AG04450 (cell line): ENCODE measurements at regions not wholly inside any gene's neighbourhood (a gene's known extent, or its start where the extent isn't known, plus 50 kb on each side); places are given as distances from the start of the nearest gene placed in this dataset.

Experiments used
- CTCF ChIA-PET: fragments of 300-600, 350-600 bp; formaldehyde crosslinking; extraction: SDS; loops from one replicate; lab custom pipeline; 2022; ENCODE audit warnings: antibody characterized with exemption, inconsistent platforms; lab: Charles Lee
- POLR2A ChIA-PET: fragments of 350-600 bp; formaldehyde crosslinking; extraction: SDS; loops from one replicate; lab custom pipeline; 2021; ENCODE audit warnings: antibody characterized with exemption, inconsistent platforms; lab: Yijun Ruan, JAX
- DNase-seq: peaks from one replicate; pipeline ENCODE4 v3.0.0-alpha.2; 2011; ENCODE audit warnings: low read depth, low spot score
- H3K27ac ChIP-seq: one replicate; pipeline ENCODE4 v1.5.1; 2012; ENCODE audit warnings: low read depth, low read length, control low read depth
- H3K27me3 ChIP-seq: one replicate; pipeline ENCODE4 v1.6.0; 2012; ENCODE audit warnings: low read length; ENCODE audit not compliant: control insufficient read depth, insufficient read depth
- H3K4me3 ChIP-seq: 2 replicates; pipeline ENCODE4 v1.5.1; 2011; ENCODE audit warnings: mild to moderate bottlenecking, low read depth, low read length, control low read depth
- H3K9me3 ChIP-seq: 2 replicates; pipeline ENCODE4 v1.5.1; 2012; ENCODE audit warnings: low read length; ENCODE audit not compliant: control insufficient read depth, insufficient read depth
- CTCF ChIP-seq: IDR thresholded peaks from 2 replicates; pipeline ENCODE4 v1.5.1; 2011; ENCODE audit warnings: low read depth, low read length, control low read depth, inconsistent platforms

DNA sequence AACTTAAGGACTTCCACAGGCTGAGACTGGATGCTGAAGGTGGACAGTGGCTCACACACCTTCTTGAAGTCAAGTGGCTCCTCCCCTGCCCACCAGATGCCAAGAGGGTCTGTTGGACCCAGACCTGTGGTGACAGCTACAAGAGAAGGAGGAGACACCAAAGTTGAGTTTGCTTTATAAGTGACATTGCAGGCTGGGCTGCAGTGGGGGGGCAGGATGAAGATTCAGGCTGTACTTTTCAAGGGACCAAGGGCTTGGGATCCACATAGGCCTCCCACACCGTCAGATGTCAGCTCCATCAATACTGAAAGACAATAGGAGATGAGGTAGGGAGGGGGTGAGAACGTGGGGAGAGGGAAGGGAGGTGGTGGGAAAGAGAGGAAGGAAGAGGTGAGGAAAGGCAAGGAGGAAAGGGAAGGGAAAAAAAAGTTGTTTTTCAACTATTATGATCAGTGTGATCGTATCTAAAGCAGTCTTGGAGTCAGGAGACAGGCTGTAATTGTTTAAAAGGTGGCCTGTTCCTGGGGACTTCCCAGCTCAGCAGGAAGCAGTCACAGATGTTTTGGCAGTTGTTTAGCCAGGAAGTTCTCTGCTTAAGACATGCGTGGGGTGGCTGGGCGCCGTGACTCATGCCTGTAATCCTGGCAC lies 84.1 kb upstream of the RESF1 start:
- no peak for TF ChIP-seq CTCF
- CTCF ChIA-PET, result interaction anchor here (1.0 kb wide), 1 partner anchor 185 kb away, joined by 5 read pairs; no protein-coding TSS in a partner anchor
- POLR2A ChIA-PET, result no interaction called here
- no peak overlapping the region for H3K27ac ChIP-seq
- peak; percentile 8 for DNase-seq
- no peaks in the 10 kb centered on the region; the same call in 1 of the 2 replicates for H3K9me3 ChIP-seq
- no peaks in the 10 kb centered on the region for H3K27me3 ChIP-seq
- no peak overlapping the region for H3K4me3 ChIP-seq

DNA sequence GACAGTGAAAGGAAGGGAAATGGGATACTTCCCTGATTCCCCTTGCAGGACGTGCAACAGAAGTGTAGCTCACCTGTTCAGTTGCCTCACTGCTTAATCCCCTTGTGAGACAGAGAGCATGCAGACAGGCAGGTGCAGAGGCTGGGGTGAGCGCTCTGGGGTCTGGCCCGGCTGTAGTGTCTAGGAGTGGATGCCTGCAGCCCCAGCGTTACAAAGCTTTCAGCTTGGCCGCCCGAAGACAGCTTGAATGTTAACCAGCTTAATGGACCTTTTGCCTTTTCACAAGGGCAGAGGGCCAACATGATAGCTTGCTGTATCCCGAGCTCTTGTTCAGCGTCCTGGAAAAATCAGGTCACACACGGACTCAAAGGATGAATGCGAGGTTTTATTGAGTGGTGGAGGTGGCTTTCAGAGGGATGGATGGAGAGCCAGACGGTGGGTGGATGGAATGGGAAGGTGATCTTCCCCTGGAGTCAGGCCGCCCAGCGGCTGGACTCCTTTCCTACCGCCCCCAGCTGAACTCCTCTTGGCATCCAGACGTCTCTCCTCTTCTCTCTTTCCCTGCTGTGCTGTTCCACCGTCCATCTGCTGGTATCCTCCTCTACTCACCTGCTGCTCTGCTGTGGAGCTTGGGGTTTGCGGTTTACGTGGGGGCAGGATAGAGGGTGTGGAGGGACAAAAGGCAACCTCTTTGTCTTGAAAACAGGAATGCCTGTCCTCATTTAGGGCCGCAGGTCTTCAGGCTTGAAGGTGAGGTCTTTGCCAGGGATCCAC lies 86.2 kb upstream of the RESF1 start:
- Histone ChIP-seq H3K27ac (no peak overlapping the region), H3K4me3 (no peak overlapping the region), H3K27me3 (no peaks in the 10 kb centered on the region), H3K9me3 (no peaks in the 10 kb centered on the region; the same call in 1 of the 2 replicates)
- ChIA-PET CTCF (interaction anchor here (0.5 kb wide), 1 partner anchor 235 kb away, joined by 3 read pairs; no protein-coding TSS in a partner anchor), POLR2A (no interaction called here)
- TF ChIP-seq CTCF, result no peak
- no peak for DNase-seq

- H3K9me3 ChIP-seq, result no peaks in the 10 kb centered on the region; the same call in 1 of the 2 replicates
- H3K27ac ChIP-seq, result no peak overlapping the region
- DNase-seq, result no peak
- no peak overlapping the region for H3K4me3 ChIP-seq
- no peak for TF ChIP-seq CTCF
- ChIA-PET POLR2A (no interaction called here), CTCF (interaction anchor here (0.6 kb wide), 1 partner anchor 496 kb away, joined by 4 read pairs; no protein-coding TSS in a partner anchor)
- H3K27me3 ChIP-seq, result no peaks in the 10 kb centered on the region
Measured at GRCh38 chr12:31869972-31870371, 89.2 kb upstream of the RESF1 start.

DNA sequence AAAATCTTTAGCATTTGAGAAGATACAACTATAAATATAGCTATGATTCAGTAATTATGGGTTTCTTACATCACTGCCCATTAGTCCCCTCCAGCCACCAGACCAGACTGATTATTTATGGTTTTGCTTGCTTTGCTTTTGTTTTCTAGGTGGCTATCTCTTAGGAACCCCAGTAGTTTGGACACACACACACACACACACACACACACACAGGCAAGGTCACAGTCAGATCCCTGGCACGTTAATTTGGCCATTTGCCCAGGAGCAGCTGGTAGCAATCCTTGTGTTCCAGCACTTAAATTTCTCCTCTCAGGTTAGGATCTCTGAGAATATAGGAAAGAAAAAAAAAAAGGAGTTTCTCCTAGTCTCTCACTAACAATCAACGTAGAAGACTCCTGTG lies 90.2 kb upstream of the RESF1 start:
- Histone ChIP-seq H3K4me3 (no peak overlapping the region), H3K27me3 (no peaks in the 10 kb centered on the region), H3K9me3 (no peaks in the 10 kb centered on the region; the same call in 1 of the 2 replicates), H3K27ac (no peak overlapping the region)
- POLR2A ChIA-PET, result no interaction called here
- DNase-seq, result no peak
- TF ChIP-seq CTCF, result no peak
- CTCF ChIA-PET, result no interaction called here

- CTCF ChIA-PET, result no interaction called here
- POLR2A ChIA-PET, result no interaction called here
Measured at GRCh38 chr12:31867292-31867691, 91.9 kb upstream of the RESF1 start.

More at GRCh38 chr12:31867292-31867691, 91.9 kb upstream of the RESF1 start:
- no peak overlapping the region for H3K27ac ChIP-seq
- no peaks in the 10 kb centered on the region for H3K9me3 ChIP-seq
- DNase-seq, result no peak
- H3K4me3 ChIP-seq, result no peak overlapping the region
- no peaks in the 10 kb centered on the region for H3K27me3 ChIP-seq
- TF ChIP-seq CTCF, result no peak
